GM19238 (cell line): ENCODE measurements at regions not wholly inside any gene's neighbourhood (a gene's known extent, or its start where the extent isn't known, plus 50 kb on each side); places are given as distances from the start of the nearest gene placed in this dataset.
"Not testable (repeated sequence)": the region's sequence is repeated elsewhere in the genome, so short reads cannot be mapped to it uniquely, and the experiment has no call there.

Experiments used
- DNase-seq: peaks from one replicate; pipeline ENCODE4 v3.0.0; 2011; ENCODE audit warnings: low spot score; ENCODE audit not compliant: insufficient read length

GRCh38 chr21:28429161-28429560 lies 563.5 kb downstream of the LTN1 start:
- no peak for DNase-seq

- DNase-seq = no peak
These were observed 565.2 kb downstream of the LTN1 start for GRCh38 chr21:28427394-28428022.

- DNase-seq = no peak
These were observed 566.1 kb downstream of the LTN1 start for GRCh38 chr21:28426545-28426944.

GRCh38 chr21:28423521-28424190 lies 569.0 kb downstream of the LTN1 start:
- DNase-seq = no peak

- no peak for DNase-seq
These were observed 570.8 kb downstream of the LTN1 start for GRCh38 chr21:28421716-28422524.

GRCh38 chr21:28419811-28420210 lies 572.9 kb downstream of the LTN1 start:
- DNase-seq = no peak

GRCh38 chr21:28418726-28419514 lies 573.8 kb downstream of the LTN1 start:
- no peak for DNase-seq

- no peak for DNase-seq
These were observed 582.4 kb downstream of the LTN1 start for GRCh38 chr21:28410256-28410655.

GRCh38 chr21:28402616-28402989 lies 590.1 kb downstream of the LTN1 start:
- DNase-seq = no peak

- DNase-seq = no peak
These were observed 595.6 kb downstream of the LTN1 start for GRCh38 chr21:28397040-28397439.

- DNase-seq = no peak
These were observed 596.3 kb downstream of the LTN1 start for GRCh38 chr21:28396421-28396820.

GRCh38 chr21:28393279-28393678 lies 599.4 kb downstream of the LTN1 start:
- DNase-seq = no peak

GRCh38 chr21:28391938-28392849 lies 600.5 kb downstream of the LTN1 start:
- no peak for DNase-seq

GRCh38 chr21:28387220-28387619 lies 605.5 kb downstream of the LTN1 start:
- no peak for DNase-seq

- DNase-seq = no peak
These were observed 606.8 kb downstream of the LTN1 start for GRCh38 chr21:28385845-28386244.

- DNase-seq = not testable (repeated sequence)
These were observed 611.5 kb downstream of the LTN1 start for GRCh38 chr21:28381000-28381745.

- DNase-seq = no peak
These were observed 612.4 kb downstream of the LTN1 start for GRCh38 chr21:28380241-28380640.

- no peak for DNase-seq
These were observed 614.7 kb downstream of the LTN1 start for GRCh38 chr21:28378026-28378425.

GRCh38 chr21:28375708-28376385 lies 616.8 kb downstream of the LTN1 start:
- DNase-seq = no peak
